HG03442 (cell line): ENCODE measurements at regions not wholly inside any gene's neighbourhood (a gene's known extent, or its start where the extent isn't known, plus 50 kb on each side); places are given as distances from the start of the nearest gene placed in this dataset.
"Not testable (repeated sequence)": the region's sequence is repeated elsewhere in the genome, so short reads cannot be mapped to it uniquely, and the experiment has no call there.

Experiments
- ATAC-seq: cut with Tn5 transposase; IDR thresholded peaks from one replicate; pipeline ENCODE4 v1.9.1; 2021; ENCODE audit warnings: mild to moderate bottlenecking, moderate library complexity; ENCODE audit not compliant: unreplicated experiment

DNA sequence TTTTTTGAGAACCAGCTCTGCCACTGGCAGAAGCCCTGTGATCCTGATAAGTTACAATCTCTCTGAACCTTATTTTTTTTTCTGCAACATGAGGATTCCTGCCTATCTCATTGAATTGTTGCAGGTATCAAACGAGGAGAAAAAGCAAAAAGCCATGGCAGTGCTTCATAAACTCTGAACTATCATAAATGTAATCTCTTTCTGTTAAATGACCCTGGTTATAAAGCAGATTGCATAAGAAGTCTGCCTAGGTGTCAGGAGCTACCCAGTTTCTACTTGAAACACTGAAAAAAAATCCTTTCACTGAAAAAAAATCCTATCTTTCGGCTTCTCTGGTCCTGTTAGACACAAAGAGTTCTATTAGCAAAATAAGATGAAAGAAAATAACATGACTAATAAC lies 172.7 kb downstream of the FAM43A start:
- ATAC-seq: no peak

DNA sequence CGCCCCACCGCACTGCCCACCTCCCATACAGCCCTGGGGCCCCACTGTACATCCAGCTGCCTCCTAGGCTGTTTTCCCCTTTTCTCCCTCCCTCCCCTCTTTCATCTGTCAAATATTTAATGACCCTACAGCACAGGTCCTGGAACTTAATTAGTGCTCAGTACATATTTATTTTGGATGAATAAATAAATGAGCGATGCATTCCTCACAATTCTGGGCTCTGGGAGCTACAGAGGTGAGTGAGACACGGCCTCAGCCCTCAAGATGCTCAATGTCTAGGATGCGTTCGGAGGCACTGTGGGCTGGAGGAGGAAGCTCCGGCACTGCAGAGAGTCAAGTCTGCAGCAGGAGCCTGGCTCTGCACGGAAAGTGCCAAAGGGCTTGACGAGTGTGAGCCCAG lies 175.0 kb downstream of the FAM43A start:
- no peak for ATAC-seq

- ATAC-seq: no peak
These were observed 175.7 kb downstream of the FAM43A start for GRCh38 chr3:194861375-194861774.

- no peak for ATAC-seq
These were observed 179.4 kb downstream of the FAM43A start for GRCh38 chr3:194865061-194865460.

- ATAC-seq: no peak
These were observed 179.9 kb downstream of the FAM43A start for GRCh38 chr3:194865615-194866014.

GRCh38 chr3:194866236-194866635 lies 180.6 kb downstream of the FAM43A start:
- no peak for ATAC-seq

DNA sequence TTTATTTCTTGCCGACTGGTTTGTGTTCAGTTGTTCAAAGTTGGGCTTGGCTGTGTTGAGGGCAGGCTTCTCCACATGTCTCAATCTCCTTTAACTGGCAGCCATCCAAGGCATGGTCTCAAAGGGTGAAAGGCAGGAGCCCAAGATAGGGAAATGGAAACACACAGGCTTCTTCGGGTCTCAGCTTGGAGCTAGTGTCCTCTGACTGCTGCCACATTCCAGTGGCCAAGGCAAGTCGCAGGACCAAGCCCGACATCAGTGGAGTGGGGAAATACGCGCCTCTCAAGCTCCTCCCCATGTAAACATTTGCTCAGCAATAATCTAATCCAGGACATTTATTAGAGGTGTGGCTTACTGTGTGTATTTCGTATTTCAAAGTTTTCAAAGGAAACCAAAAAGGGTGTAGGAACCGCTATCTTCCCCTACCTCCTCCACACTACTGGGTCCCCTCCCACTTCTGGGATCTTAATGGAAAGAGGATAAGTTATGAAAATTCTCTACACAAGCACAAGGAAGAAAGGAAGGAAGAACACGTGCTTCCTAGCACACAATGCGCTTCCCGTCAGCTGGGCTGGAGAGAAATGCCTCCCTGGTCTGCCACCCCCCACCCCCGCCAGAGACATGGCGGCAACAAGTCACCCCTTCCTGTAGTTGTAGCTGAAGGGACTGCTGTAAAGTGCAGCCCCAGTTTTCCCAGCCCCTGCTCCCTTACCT lies 181.7 kb downstream of the FAM43A start:
- ATAC-seq: no peak

GRCh38 chr3:194868831-194869230 lies 183.1 kb downstream of the FAM43A start:
- ATAC-seq: no peak

- no peak for ATAC-seq
These were observed 183.9 kb downstream of the FAM43A start for GRCh38 chr3:194869482-194870169.

- no peak for ATAC-seq
These were observed 184.9 kb downstream of the FAM43A start for GRCh38 chr3:194870394-194871110.

DNA sequence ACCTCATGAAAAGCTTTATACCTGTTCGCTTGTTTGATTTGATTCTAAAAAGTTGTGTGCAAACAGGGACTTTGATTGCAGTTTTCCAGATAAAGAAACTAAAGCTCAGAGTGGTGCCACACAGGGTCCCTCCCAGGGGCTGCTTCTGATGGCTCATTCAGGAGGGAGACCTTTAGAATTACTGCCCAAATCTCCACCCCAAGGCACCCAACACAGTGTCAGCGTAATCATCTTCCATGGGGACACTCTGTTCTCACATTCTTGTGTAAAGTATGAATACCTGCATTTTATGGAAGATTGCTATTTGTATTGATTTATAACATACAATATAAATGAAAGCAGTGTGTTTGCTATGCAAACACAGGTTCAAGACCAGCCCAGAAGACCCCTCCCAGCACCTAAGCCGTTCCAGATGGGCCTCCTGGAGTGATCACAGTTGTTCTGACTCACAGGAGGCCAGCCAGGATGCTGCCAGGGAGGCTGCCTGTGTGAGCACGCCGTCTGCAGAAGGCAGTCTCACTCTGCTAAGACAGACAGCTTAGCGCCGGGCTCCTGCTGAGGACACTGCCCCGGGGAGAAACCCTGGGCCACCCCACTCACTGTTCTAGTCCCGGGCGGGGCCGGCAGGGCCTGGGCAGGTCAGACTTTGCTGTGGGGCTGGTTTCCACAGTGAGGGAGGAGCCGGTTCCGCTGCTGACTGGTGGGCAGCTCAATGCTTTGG lies 185.6 kb downstream of the FAM43A start:
- peak; percentile 73 for ATAC-seq

- peak; percentile 30 for ATAC-seq
These were observed 186.4 kb downstream of the FAM43A start for GRCh38 chr3:194871864-194872668.

GRCh38 chr3:194872669-194872977 lies 186.9 kb downstream of the FAM43A start:
- ATAC-seq: no peak

DNA sequence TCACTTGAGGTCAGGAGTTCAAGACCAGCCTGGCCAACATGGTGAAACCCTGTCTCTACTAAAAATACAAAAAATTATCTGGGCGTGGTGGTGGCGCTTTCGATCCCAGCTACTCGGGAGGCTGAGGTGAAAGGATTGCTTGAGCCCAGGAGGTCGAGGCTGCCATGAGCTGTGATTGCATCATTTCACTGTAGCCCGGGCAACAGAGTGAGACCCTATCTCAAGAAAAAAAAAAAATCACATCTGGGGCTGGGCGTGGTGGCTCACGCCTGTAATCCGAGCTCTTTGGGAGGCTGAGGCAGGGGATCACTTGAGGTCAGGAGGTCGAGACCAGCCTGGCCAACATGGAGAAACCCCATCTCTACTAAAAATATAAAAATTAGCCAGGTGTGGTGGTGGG lies 187.8 kb downstream of the FAM43A start:
- not testable (repeated sequence) for ATAC-seq

- no peak for ATAC-seq
These were observed 188.5 kb downstream of the FAM43A start for GRCh38 chr3:194874206-194874605.

DNA sequence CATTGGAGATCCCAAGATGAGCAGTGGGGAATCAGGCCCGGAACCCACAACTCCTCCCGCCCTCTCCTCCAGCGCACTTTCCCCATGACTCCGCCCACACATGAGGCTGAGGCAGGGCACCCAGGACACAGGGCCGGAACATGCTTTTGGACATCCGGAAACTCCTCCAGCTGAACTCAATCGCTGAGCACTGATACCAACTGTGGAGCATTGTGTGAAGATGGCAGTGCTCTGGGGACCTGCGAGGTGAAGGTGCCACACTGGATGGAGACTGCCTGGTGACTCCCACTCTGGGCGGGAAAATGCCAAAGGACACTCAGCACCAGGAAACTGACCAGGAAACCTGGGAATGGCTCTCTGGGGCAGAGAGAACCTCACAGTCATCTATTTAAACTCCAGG lies 189.1 kb downstream of the FAM43A start:
- no peak for ATAC-seq

DNA sequence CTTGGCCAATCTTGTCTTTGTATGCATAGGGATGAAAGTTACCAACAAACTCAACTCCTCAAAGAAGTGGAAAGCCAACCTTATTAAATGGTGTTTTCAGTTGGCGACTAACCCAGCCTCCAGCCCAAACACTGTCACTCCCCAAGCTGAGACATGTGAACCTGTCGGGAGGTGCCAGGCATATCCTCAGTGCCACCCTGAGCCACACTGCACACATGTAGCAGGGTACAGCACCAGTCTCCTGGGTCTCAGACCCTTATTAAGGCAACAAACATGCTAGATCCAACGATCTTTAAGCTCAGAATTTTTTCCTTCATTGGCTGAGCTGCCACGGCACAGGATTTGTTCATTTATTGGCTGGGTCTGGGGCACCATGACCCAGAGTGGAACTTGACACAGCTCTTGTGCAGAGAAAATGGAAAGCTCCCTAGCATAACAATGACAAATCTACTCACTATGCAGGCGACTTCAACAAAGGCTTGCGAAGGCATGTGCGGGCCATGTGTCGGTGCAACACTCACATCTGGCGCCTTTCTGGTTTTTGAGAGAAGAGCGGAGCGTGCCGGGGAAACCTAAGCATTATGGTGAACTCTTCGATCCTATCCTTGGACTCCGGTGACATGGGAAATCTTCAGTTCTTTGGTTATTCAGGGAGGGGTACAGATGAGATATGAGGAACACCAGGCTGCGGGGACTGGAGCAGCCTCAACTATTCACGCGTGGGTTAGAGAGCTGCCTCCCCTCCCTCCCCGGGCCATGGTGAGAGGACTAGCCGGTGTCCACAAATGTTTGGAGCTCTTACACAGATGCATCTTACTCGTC lies 190.1 kb downstream of the FAM43A start:
- ATAC-seq: no peak

GRCh38 chr3:194876403-194877095 lies 190.9 kb downstream of the FAM43A start:
- ATAC-seq: no peak
